Stomach smooth muscle (tissue), 2 donors: ENCODE measurements at regions not wholly inside any gene's neighbourhood (a gene's known extent, or its start where the extent isn't known, plus 50 kb on each side); places are given as distances from the start of the nearest gene placed in this dataset.

Source experiments
- H3K27ac ChIP-seq: one replicate; pipeline ENCODE4 v1.7.0; 2013; ENCODE audit warnings: mild to moderate bottlenecking, low read length, inconsistent platforms
- H3K27me3 ChIP-seq, 2 donors: one replicate each; pipeline ENCODE4 v1.7.0; 2013; ENCODE audit warnings: low read length in 2 of 2; ENCODE audit not compliant: insufficient read depth in 2 of 2, control insufficient read depth in 1 of 2
- H3K36me3 ChIP-seq, 2 donors: one replicate each; pipeline ENCODE4 v1.7.0; 2013; ENCODE audit warnings: low read length in 2 of 2; ENCODE audit not compliant: control insufficient read depth in 2 of 2, insufficient read depth in 2 of 2
- H3K4me1 ChIP-seq: one replicate; pipeline ENCODE4 v1.7.0; 2013; ENCODE audit warnings: low read length; ENCODE audit not compliant: control insufficient read depth, insufficient read depth
- H3K4me3 ChIP-seq, 2 donors: one replicate each; pipeline ENCODE4 v1.7.0; 2013; ENCODE audit warnings: low read length in 2 of 2
- H3K9ac ChIP-seq, 2 donors: one replicate each; pipeline ENCODE4 v1.7.0; 2013; ENCODE audit warnings: low read length in 2 of 2, mild to moderate bottlenecking in 1 of 2
- H3K9me3 ChIP-seq, 2 donors: one replicate each; pipeline ENCODE4 v1.7.0; 2013; ENCODE audit warnings: low read length in 2 of 2; ENCODE audit not compliant: control insufficient read depth in 2 of 2
- donor health status: healthy.
- donor health status: Pancreatic carcinoma.

DNA sequence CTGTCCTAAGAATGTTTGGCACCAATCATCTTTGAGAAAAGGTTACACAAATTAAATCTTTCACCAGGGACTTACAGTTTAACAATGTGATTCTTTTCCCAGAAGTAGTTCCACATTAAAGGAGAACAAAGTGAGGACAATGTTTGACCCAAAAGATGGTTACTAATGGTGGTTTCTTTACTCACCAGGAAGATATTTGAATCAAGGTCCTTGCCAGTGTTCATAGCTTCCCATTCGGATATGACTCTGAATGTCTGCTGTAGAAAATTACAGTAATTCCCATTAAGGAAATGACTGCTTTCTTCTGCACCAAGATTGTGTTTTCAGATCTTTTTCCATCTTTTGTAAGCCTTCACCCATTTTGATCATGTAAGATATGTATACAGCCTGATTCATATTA is 114.6 kb upstream of the ADAMTSL1 start:
- Histone ChIP-seq H3K36me3 (no peaks in the 10 kb centered on the region), H3K4me3 (no peak overlapping the region), H3K27ac (no peak overlapping the region), H3K9ac (no peak overlapping the region), H3K27me3 (no peaks in the 10 kb centered on the region), H3K4me1 (peaks cover 5% of the 10 kb centered on the region), H3K9me3 (no peaks in the 10 kb centered on the region)

DNA sequence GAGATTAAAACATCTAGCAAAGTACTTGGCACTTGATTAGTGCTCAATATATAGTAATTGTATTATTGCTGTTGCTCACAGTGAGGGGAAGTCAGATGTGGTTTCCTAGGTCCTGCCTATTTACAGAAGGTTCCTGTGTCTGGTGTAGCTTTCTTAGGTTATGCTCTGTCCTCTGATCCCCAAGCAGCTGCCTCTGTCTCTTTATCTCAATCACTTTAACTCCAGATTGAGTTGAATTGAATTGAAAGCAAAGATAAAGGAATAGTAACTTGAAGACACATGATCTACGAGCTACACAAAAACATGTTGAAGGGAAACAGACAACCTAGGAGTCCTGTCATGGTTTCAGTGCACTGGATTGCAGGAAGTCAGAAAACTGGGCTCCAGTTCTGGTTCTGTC is 113.9 kb upstream of the ADAMTSL1 start:
- Histone ChIP-seq H3K36me3 (no peaks in the 10 kb centered on the region), H3K4me1 (peaks cover 5% of the 10 kb centered on the region), H3K4me3 (peak overlapping the region in 1 of 2 donors; percentile 16), H3K27me3 (no peaks in the 10 kb centered on the region), H3K9ac (no peak overlapping the region), H3K27ac (no peak overlapping the region), H3K9me3 (no peaks in the 10 kb centered on the region)

DNA sequence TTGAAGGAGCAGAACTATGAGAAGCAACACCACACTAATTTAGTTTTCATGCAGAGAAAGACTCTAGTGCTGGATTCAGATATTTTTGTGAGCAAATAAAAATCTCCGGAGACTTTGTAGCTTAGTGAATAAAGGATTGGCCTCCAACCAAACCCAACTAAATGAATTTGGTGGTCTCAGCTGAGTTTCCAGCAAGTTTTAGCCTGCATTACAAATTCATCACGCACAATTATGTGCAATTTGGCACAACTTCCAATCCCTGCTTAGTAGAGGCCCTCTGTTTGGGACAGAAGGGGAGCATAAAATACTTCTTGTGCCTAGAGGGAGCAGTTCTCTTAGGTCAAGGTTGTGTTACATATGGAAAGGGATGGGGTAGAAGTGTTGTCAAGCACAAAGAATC is 112.3 kb upstream of the ADAMTSL1 start:
- Histone ChIP-seq H3K9ac (no peak overlapping the region), H3K9me3 (no peaks in the 10 kb centered on the region), H3K4me3 (no peak overlapping the region), H3K27ac (no peak overlapping the region), H3K27me3 (no peaks in the 10 kb centered on the region), H3K36me3 (no peaks in the 10 kb centered on the region), H3K4me1 (peaks cover 5% of the 10 kb centered on the region)

DNA sequence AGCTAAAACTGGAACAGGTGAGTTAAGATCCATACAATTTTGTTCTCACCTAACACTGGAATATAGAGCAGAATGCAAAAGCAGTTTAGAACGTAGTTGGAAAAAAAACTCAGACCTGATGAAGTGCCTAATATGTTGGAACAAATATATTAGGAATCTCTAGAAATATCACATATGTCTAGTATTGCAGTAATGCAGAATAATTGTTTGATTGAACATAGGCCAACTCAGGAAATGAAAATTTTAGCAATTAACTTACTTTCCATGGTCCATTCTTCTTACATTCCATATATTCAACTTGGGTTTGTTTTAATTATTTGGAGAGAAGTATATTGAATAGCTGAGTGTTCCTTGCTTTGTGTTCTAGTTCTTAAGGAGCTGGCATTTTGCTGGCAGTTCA is 111.8 kb upstream of the ADAMTSL1 start:
- Histone ChIP-seq H3K27ac (no peak overlapping the region), H3K9ac (no peak overlapping the region), H3K4me3 (no peak overlapping the region), H3K27me3 (no peaks in the 10 kb centered on the region), H3K36me3 (no peaks in the 10 kb centered on the region), H3K9me3 (no peaks in the 10 kb centered on the region), H3K4me1 (peaks cover 5% of the 10 kb centered on the region)

DNA sequence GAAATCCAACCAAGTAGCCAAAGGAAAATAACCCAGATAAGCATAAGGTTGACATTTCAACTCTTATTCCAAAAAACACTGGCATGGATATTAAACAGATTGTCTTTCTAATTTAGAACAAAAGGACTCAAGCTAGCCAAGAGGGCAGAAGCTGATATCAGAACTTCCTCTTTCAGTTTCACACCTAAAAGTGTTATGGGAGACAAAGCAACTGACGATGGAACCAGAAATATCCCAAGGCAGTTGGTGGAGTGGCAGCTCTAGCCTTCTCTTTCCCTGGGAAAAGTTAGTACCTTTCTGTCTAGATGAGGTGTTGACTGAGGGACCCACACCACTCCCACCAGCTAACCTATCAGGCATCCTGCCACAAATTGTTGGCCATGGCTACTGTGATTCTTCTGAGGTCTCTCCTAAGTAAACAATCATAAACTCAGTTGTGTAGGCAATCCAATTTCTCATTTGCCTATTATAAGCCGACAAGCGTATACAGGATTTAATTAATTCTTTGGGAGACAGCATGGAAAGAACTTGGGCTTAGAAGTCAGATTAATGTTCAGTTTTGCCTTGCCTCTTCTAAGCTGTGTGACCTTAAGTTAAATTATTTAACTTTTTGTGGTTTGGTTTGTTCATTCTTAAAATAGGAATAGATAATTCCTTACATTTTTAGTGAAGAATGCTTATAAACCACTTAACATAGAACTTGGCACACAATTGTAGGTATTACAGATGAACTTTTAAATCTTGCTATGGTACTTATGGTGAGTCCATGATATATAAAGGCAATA is 110.9 kb upstream of the ADAMTSL1 start:
- H3K9me3 ChIP-seq, result no peaks in the 10 kb centered on the region
- no peak overlapping the region for H3K9ac ChIP-seq
- H3K27me3 ChIP-seq, result no peaks in the 10 kb centered on the region
- peaks cover 5% of the 10 kb centered on the region for H3K4me1 ChIP-seq
- H3K4me3 ChIP-seq, result no peak overlapping the region
- no peak overlapping the region for H3K27ac ChIP-seq
- no peaks in the 10 kb centered on the region for H3K36me3 ChIP-seq

DNA sequence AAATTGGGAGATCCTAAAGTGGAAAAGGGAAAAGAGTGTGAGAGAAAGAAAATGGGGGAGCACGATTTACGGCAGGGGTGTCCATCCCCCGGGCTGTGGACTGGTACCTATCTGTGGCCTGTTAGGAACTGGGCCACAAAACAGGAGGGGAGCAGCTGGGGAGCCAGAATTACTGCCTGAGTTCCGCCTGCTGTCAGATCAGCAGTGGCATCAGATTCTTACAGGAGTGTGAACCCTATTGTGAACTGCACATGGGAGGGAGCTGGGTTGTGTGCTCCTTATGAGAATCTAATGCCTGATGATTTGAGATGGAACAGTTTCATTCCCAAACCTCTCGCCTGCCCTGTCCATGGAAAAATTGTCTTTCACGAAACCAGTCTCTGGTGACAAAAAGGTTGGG is 108.3 kb upstream of the ADAMTSL1 start:
- Histone ChIP-seq H3K4me1 (peaks cover 5% of the 10 kb centered on the region), H3K9me3 (no peaks in the 10 kb centered on the region), H3K36me3 (no peaks in the 10 kb centered on the region), H3K27ac (no peak overlapping the region), H3K27me3 (no peaks in the 10 kb centered on the region), H3K4me3 (no peak overlapping the region), H3K9ac (no peak overlapping the region)

DNA sequence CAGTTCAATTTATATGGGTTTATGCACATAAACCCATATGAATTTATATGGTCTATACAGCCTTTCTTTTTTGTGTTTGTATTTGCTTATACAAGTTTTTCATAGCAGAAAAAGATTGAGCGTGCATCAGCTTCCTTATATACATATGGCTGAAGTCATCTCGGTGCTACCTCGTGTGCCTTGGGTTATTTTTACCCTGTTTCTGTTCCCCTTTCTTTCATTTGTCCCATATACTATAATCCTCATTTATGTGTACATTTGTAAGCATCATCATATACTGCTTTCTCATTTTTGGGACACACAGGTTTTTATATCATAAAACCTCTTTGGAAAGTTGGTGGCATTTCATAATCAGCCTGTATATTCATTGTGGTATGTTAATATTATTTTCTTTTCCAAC is 107.8 kb upstream of the ADAMTSL1 start:
- no peaks in the 10 kb centered on the region for H3K36me3 ChIP-seq
- H3K27ac ChIP-seq, result no peak overlapping the region
- no peak overlapping the region for H3K4me3 ChIP-seq
- H3K9me3 ChIP-seq, result no peaks in the 10 kb centered on the region
- peaks cover 5% of the 10 kb centered on the region for H3K4me1 ChIP-seq
- H3K9ac ChIP-seq, result no peak overlapping the region
- H3K27me3 ChIP-seq, result no peaks in the 10 kb centered on the region

DNA sequence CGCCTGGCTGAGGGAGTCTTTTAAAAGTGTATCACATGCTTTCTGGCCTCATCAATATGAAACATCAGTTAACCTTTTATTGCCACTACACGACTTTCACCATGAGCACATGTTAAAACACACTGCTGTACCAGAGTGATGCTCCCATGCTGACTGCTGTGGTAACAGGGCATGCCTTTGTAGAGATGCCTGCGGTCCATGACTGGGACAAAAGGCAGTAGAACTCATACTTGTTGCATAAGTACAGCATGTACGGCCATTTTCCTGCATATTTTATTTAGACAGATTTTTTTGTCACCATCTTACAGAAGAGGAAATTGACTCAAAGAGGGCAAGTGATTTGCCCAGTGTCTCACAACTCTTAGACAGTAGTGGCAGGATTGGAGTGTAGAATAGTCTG is 105.7 kb upstream of the ADAMTSL1 start:
- Histone ChIP-seq H3K9ac (no peak overlapping the region), H3K27me3 (no peaks in the 10 kb centered on the region), H3K4me1 (peaks cover 6% of the 10 kb centered on the region), H3K4me3 (no peak overlapping the region), H3K9me3 (no peaks in the 10 kb centered on the region), H3K27ac (no peak overlapping the region), H3K36me3 (no peaks in the 10 kb centered on the region)

DNA sequence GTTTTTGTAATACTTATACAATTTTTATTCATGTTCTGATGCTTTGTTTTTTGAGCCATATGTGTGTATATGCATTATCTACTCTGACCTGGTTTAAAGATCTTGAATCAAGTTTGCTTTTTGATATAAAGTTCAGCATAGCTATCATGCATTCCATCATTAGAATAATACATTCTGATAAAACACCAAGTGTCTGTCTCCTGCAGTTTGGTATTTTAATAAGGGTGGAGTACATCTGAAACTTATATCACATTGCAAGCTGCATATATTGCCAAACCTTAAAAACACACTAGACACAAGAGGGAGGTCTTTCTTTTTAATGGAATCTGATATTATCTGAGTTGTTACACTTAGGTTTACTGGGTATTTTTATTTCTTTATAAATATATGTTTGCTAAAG is 102.8 kb upstream of the ADAMTSL1 start:
- Histone ChIP-seq H3K27me3 (no peaks in the 10 kb centered on the region), H3K9ac (no peak overlapping the region), H3K27ac (no peak overlapping the region), H3K4me1 (peaks cover 5% of the 10 kb centered on the region), H3K9me3 (peaks cover 0 to 3% of the 10 kb centered on the region in 2 donors), H3K36me3 (no peaks in the 10 kb centered on the region), H3K4me3 (no peak overlapping the region)

DNA sequence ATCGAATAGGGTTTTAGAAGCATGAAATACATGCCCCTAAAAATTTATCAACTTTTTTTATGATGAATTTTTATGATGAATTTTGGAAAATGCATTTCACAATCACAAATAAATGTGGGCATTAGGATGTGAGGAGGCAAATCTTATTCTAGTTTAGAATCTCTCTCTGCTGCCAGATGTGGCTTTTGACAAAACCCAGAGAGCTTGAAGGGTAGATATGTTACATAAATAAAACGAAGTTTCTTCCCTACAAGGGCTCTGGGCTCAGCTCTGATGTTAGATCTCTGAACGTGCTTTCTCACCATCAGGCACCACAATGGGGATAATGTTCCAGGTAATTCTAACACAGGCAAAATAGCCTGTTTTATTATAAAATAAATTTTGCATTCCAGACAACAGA is 102.3 kb upstream of the ADAMTSL1 start:
- Histone ChIP-seq H3K9ac (peak overlapping the region in 1 of 2 donors; percentile 42), H3K36me3 (no peaks in the 10 kb centered on the region), H3K27ac (peak overlapping the region; percentile 74), H3K4me1 (peaks cover 5% of the 10 kb centered on the region), H3K27me3 (no peaks in the 10 kb centered on the region), H3K4me3 (no peak overlapping the region), H3K9me3 (peaks cover 0 to 3% of the 10 kb centered on the region in 2 donors)

DNA sequence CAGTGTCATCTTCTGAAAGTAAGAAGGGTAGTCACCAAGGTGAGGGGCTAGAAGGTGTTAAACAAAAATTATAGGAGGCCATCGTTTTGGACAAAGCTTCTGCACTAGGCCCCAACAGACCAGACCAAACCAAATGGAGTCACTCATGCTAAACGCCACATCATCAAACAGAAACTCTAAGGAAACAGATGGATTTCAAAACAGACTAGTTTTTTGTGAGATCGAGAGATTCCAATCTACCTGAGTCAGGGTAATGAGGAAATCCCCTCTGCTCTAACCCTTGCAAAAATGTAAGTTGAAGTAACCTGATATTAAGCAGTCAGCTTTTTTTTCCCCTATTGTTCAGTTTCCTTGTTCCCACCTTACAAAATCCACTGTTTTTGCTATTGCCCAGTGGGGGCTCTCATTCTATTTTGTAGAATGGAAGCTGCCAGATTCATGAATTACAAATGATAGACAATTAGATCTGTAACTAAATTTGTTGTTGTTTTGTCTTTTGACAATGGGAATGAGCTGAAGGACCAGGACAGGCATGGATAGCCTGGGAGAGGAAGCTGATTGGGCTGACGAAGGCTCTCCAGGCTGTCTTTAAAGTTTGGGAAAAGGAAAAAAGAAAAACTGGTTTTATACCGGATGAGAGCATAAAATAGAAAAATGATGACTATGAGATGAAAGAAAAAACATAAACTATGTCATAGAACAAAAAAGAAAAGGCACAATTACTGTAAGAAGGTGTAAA is 94.7 kb upstream of the ADAMTSL1 start:
- Histone ChIP-seq H3K27me3 (no peaks in the 10 kb centered on the region), H3K9ac (no peak overlapping the region), H3K36me3 (no peaks in the 10 kb centered on the region), H3K4me1 (no peaks in the 10 kb centered on the region), H3K4me3 (no peak overlapping the region), H3K9me3 (peaks cover 0 to 3% of the 10 kb centered on the region in 2 donors), H3K27ac (no peak overlapping the region)
